ENCODE measurements at regions not wholly inside any gene's neighbourhood (a gene's known extent, or its start where the extent isn't known, plus 50 kb on each side); places are given as distances from the start of the nearest gene placed in this dataset.

DNA sequence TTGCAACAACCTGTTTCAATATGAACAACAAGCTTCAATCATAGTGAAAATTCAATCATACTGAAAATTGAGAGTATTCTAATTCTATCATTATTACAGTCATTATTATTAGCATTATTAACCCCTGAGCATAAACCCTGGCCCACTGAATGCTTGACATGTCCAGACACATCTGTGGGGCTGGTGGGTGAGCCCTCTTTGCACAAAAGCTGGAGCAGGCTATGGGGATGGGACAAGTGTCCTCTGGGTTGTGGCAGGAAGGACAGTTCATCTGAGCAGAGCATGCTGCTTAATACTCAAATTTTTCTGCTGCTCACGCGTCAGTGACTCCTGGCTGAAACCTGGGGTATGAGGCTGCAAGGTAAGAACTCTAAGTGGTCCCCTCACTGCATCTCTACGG is 451.1 kb upstream of the POU3F3 start:
- TF ChIP-seq POLR2A (IDR thresholded peaks at IDR 0.05; ENCODE audit: control extremely low read depth in 1 of 2, low read depth in 2 of 2, low read length in 2 of 2) (no peak), SP4 (IDR thresholded peaks at IDR 0.05; ENCODE audit: low read length) (no peak), CTCF (IDR thresholded peaks at IDR 0.05; ENCODE audit: control extremely low read depth in 1 of 3, insufficient read depth in 1 of 3, low read depth in 1 of 3, low read length in 3 of 3) (no peak), RNF2 (IDR thresholded peaks at IDR 0.05; ENCODE audit: borderline replicate concordance, low read depth, low read length, missing control alignments, poor library complexity, severe bottlenecking) (no peak), TEAD4 (IDR thresholded peaks at IDR 0.05; ENCODE audit: low read depth, low read length) (no peak), POLR2AphosphoS5 (IDR thresholded peaks at IDR 0.05; ENCODE audit: low read depth, low read length) (no peak), SIN3A (conservative IDR thresholded peaks at IDR 0.05 in 1 of 2, IDR thresholded peaks at IDR 0.05 in 1 of 2; ENCODE audit: low read depth in 1 of 2, low read length in 2 of 2) (no peak)

Data from H1 (cell line).